Type B pancreatic cell (in vitro differentiated cells): ENCODE measurements at regions not wholly inside any gene's neighbourhood (a gene's known extent, or its start where the extent isn't known, plus 50 kb on each side); places are given as distances from the start of the nearest gene placed in this dataset.

Experiments
- DNase-seq: peaks from one replicate; pipeline ENCODE4 v3.0.0; 2021; ENCODE audit warnings: mixed read lengths; ENCODE audit not compliant: unreplicated experiment; ENCODE audit errors: extremely low spot score
- H3K27ac Mint-ChIP-seq: 2 replicates; pipeline ENCODE4 v1.8.0; 2021; ENCODE audit warnings: mild to moderate bottlenecking, mixed read lengths
- H3K27me3 Mint-ChIP-seq: 2 replicates; pipeline ENCODE4 v1.8.0; 2021; ENCODE audit warnings: mixed read lengths
- H3K36me3 Mint-ChIP-seq: 2 replicates; pipeline ENCODE4 v1.8.0; 2021; ENCODE audit warnings: mixed read lengths
- H3K4me1 Mint-ChIP-seq: one replicate; pipeline ENCODE4 v1.8.0; 2021; ENCODE audit warnings: mixed read lengths; ENCODE audit not compliant: unreplicated experiment
- H3K4me3 Mint-ChIP-seq: 2 replicates; pipeline ENCODE4 v1.8.0; 2021; ENCODE audit warnings: mild to moderate bottlenecking, mixed read lengths
- H3K9me3 Mint-ChIP-seq: 2 replicates; pipeline ENCODE4 v1.8.0; 2021; ENCODE audit warnings: mixed read lengths
- TF ChIP-seq, protein P1 (sequence below): fragments of 200-600 bp; sonication (generic); conservative IDR thresholded peaks from 2 replicates; pipeline ENCODE4 v1.5.0; 2021; ENCODE audit warnings: antibody characterized with exemption, mild to moderate bottlenecking

GRCh38 chr5:54739371-54739770 is 221.8 kb downstream of the SNX18 start:
- no peaks in the 10 kb centered on the region for H3K9me3 Mint-ChIP-seq
- TF ChIP-seq, protein P1, sequence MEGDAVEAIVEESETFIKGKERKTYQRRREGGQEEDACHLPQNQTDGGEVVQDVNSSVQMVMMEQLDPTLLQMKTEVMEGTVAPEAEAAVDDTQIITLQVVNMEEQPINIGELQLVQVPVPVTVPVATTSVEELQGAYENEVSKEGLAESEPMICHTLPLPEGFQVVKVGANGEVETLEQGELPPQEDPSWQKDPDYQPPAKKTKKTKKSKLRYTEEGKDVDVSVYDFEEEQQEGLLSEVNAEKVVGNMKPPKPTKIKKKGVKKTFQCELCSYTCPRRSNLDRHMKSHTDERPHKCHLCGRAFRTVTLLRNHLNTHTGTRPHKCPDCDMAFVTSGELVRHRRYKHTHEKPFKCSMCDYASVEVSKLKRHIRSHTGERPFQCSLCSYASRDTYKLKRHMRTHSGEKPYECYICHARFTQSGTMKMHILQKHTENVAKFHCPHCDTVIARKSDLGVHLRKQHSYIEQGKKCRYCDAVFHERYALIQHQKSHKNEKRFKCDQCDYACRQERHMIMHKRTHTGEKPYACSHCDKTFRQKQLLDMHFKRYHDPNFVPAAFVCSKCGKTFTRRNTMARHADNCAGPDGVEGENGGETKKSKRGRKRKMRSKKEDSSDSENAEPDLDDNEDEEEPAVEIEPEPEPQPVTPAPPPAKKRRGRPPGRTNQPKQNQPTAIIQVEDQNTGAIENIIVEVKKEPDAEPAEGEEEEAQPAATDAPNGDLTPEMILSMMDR = no peak
- no peak overlapping the region for H3K27ac Mint-ChIP-seq
- DNase-seq = no peak
- no peak overlapping the region for H3K4me3 Mint-ChIP-seq
- no peaks in the 10 kb centered on the region for H3K36me3 Mint-ChIP-seq
- H3K27me3 Mint-ChIP-seq = no peaks in the 10 kb centered on the region
- peaks cover 19% of the 10 kb centered on the region for H3K4me1 Mint-ChIP-seq

GRCh38 chr5:54738973-54739367 is 221.4 kb downstream of the SNX18 start:
- no peak overlapping the region for H3K27ac Mint-ChIP-seq
- no peak for DNase-seq
- no peaks in the 10 kb centered on the region for H3K9me3 Mint-ChIP-seq
- TF ChIP-seq, protein P1 = no peak
- H3K4me1 Mint-ChIP-seq = peaks cover 15% of the 10 kb centered on the region
- no peaks in the 10 kb centered on the region for H3K36me3 Mint-ChIP-seq
- no peak overlapping the region for H3K4me3 Mint-ChIP-seq
- H3K27me3 Mint-ChIP-seq = no peaks in the 10 kb centered on the region

DNA sequence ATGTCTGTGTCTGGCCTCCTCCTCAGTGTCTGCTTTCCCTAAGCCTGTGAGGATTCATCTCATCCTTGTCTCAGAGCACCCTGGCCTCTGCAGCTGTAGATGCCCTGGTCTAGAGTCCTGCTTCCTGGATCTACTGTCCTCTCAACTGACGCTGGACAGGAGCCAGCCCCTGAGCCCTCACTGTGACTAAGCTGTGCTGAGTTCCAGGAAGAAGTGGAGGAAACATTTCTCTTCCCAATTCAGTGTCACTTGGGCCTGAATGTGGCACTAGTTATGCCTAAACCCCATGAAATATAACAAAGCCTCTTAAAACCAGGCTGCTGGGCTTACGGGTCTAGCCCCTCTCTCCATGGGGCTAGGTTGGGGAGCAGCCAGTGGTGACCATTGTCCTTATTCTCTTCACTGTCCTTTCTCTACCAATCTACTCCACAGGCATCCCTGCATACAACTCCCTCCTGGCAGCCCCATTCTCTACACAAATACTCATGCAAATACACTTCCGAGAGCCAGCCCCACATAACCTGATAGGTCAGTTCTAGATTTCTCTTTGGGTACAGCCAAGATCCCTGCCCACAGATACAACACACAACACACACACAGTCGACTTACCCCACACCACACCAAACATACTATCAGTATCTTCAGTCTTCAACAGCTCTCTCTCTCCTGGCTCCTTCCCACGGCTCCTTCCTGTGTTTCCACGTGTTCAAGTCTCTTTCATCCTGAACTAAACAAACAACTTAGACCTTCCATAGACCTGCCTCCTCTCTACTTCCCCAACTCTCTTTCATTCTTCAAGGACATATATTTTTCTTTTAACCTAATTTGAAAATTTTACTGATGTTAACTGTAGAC is 220.8 kb downstream of the SNX18 start:
- no peak overlapping the region for H3K27ac Mint-ChIP-seq
- no peaks in the 10 kb centered on the region for H3K36me3 Mint-ChIP-seq
- H3K9me3 Mint-ChIP-seq = no peaks in the 10 kb centered on the region
- DNase-seq = no peak
- no peaks in the 10 kb centered on the region for H3K27me3 Mint-ChIP-seq
- peaks cover 9% of the 10 kb centered on the region for H3K4me1 Mint-ChIP-seq
- TF ChIP-seq, protein P1 = no peak
- no peak overlapping the region for H3K4me3 Mint-ChIP-seq

DNA sequence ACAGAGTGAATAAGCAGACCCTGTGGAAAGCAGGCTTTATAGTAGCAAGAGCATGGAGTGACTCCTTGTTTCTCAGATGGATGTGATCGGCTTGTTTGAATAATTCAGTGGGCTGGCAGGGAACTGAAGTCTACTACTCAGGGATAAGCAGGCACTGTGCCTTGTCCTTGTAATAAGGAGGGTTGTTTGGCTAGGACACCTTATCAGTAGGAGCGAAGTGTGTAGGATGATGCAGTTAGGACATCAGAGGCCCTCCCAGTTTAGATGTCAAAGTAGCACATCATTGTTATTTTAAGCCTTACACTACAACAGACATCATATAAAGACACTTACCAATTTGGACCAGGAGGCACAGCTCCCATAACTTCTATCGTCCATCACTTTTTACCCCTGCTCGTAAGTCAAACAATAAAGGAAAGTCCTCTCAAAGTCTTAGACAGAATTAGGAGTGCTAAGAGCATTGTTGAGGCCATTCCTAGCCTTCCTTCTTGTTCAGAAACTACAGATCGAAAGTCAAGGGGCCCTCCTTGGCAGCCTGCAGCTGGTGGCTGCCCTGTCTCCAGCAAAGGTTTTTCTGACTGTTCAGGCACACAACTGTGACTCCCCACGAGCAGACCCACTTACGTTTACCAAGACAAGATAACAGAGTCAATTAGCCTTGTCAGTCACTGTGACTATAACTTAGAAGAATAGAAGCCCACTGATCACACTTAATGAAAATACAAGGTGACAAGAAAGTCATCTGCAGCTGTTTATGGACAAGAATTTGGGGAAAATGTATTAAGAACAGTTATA is 218.6 kb downstream of the SNX18 start:
- H3K4me3 Mint-ChIP-seq = no peak overlapping the region
- H3K9me3 Mint-ChIP-seq = no peaks in the 10 kb centered on the region
- DNase-seq = no peak
- no peaks in the 10 kb centered on the region for H3K27me3 Mint-ChIP-seq
- H3K36me3 Mint-ChIP-seq = no peaks in the 10 kb centered on the region
- H3K27ac Mint-ChIP-seq = no peak overlapping the region
- H3K4me1 Mint-ChIP-seq = peaks cover 4% of the 10 kb centered on the region
- TF ChIP-seq, protein P1 = no peak

- Mint-ChIP-seq H3K9me3 (peaks cover 4% of the 10 kb centered on the region), H3K36me3 (no peaks in the 10 kb centered on the region), H3K4me1 (peaks cover under 1% of the 10 kb centered on the region), H3K27ac (no peak overlapping the region), H3K27me3 (no peaks in the 10 kb centered on the region), H3K4me3 (no peak overlapping the region)
- no peak for DNase-seq
- TF ChIP-seq, protein P1 = no peak
Measured at GRCh38 chr5:54733101-54733500, 215.5 kb downstream of the SNX18 start.
